Uterus (tissue), 3 donors: ENCODE measurements at regions not wholly inside any gene's neighbourhood (a gene's known extent, or its start where the extent isn't known, plus 50 kb on each side); places are given as distances from the start of the nearest gene placed in this dataset.

ENCODE experiments used
- DNase-seq, 2 donors: peaks; one replicate each; pipeline ENCODE4 v3.0.0-alpha.2; 2019 to 2020
- H3K27ac ChIP-seq, 2 donors: fragments of 200-600 bp; sonication (generic); 1 replicate in 1 of 2; 2 replicates in 1 of 2; pipeline ENCODE4 v1.5.1; 2016 to 2018
- H3K27me3 ChIP-seq, 2 donors: fragments of 200-600 bp; sonication (generic); one replicate each; pipeline ENCODE4 v1.5.1; 2018 to 2019; ENCODE audit warnings: control low read depth in 1 of 2
- H3K36me3 ChIP-seq, 2 donors: fragments of 200-600 bp; sonication (generic); one replicate each; pipeline ENCODE4 v1.5.1; 2019; ENCODE audit warnings: control low read depth in 1 of 2
- H3K4me1 ChIP-seq, 2 donors: fragments of 200-600 bp; sonication (generic); one replicate each; pipeline ENCODE4 v1.5.1; 2018 to 2019; ENCODE audit warnings: control low read depth in 1 of 2
- H3K4me3 ChIP-seq, 2 donors: fragments of 200-600 bp; sonication (generic); 1 replicate in 1 of 2; 2 replicates in 1 of 2; pipeline ENCODE4 v1.5.1; 2018 to 2019; ENCODE audit warnings: mild to moderate bottlenecking in 1 of 2
- H3K9me3 ChIP-seq, 2 donors: fragments of 200-600 bp; sonication (generic); one replicate each; pipeline ENCODE4 v1.5.1; 2019; ENCODE audit warnings: control low read depth in 1 of 2
- CTCF ChIP-seq, 4 experiments: fragments of 200-600 bp in 2 of 4; fragments of 450-650 bp in 2 of 4; sonication (generic) in 2 of 4; IDR thresholded peaks; one replicate each; pipeline ENCODE4 v1.5.1; 2016 to 2019; ENCODE audit warnings: antibody characterized with exemption in 4 of 4, mild to moderate bottlenecking in 2 of 4, moderate library complexity in 1 of 4
- POLR2A ChIP-seq, 2 donors: fragments of 450-650 bp; IDR thresholded peaks; one replicate each; pipeline ENCODE4 v1.6.1; 2016; ENCODE audit warnings: antibody characterized with exemption in 2 of 2, mild to moderate bottlenecking in 1 of 2, moderate library complexity in 1 of 2
- intact Hi-C: fragments of 100-400 bp; cut with DNase I; formaldehyde crosslinking; loops from one replicate; pipeline ENCODE4 v1.15.1; 2023; ENCODE audit warnings: low total_unique reads
- donor health status: DM: yes; HTN: yes; CAD: no.

GRCh38 chr9:135394699-135395645 is 84.6 kb upstream of the PPP1R26 start:
- no peak overlapping the region for H3K4me3 ChIP-seq
- intact Hi-C loops = no loop called here
- H3K4me1 ChIP-seq = no peaks in the 10 kb centered on the region
- H3K27me3 ChIP-seq = no peaks in the 10 kb centered on the region
- H3K9me3 ChIP-seq = no peaks in the 10 kb centered on the region
- DNase-seq = no peak
- TF ChIP-seq CTCF (IDR thresholded peaks at IDR 0.05) = no peak
- no peak for TF ChIP-seq POLR2A (IDR thresholded peaks at IDR 0.05)
- no peak overlapping the region for H3K27ac ChIP-seq
- H3K36me3 ChIP-seq = no peaks in the 10 kb centered on the region

GRCh38 chr9:135397142-135397541 is 82.4 kb upstream of the PPP1R26 start:
- H3K27ac ChIP-seq = no peak overlapping the region
- no peaks in the 10 kb centered on the region for H3K9me3 ChIP-seq
- no peaks in the 10 kb centered on the region for H3K4me1 ChIP-seq
- TF ChIP-seq POLR2A (IDR thresholded peaks at IDR 0.05) (no peak), CTCF (IDR thresholded peaks at IDR 0.05) (no peak)
- no peak for DNase-seq
- H3K36me3 ChIP-seq = no peaks in the 10 kb centered on the region
- H3K4me3 ChIP-seq = no peak overlapping the region
- no peaks in the 10 kb centered on the region for H3K27me3 ChIP-seq
- intact Hi-C loops = no loop called here

DNA sequence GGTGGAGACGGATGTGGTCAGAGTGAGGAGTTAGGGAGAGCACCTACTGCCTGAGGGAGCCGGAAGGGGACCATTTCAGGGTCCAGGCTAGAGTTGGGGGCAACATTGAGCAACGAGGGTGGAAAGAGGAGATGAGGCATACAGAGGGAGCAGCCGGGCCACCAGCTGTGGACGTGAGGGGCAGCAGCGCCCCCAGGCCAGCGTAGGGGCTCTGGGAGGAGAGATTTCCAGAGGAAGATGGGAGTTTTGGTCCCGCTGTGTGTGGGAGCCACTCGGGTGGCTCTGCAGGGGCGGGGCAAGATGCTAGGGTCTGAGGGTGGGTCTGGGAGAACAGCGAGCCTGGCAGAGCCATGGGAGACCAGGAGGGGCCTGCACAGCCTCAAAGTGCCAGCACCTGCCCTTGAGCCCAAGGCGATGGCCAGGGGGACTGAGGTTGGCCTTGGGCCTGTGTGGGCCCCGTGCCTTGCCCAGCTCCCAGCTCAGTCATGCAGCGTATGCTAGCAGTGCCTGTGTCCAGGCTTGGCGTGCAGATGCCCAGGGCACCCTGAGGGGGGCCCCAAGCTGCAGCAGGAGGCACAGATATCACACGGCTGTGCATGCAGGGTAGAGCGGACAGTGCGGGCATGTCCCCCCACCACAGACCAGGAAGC is 80.5 kb upstream of the PPP1R26 start:
- TF ChIP-seq POLR2A (IDR thresholded peaks at IDR 0.05) (no peak), CTCF (IDR thresholded peaks at IDR 0.05) (no peak)
- H3K27me3 ChIP-seq = no peaks in the 10 kb centered on the region
- H3K36me3 ChIP-seq = no peaks in the 10 kb centered on the region
- no peaks in the 10 kb centered on the region for H3K4me1 ChIP-seq
- no peaks in the 10 kb centered on the region for H3K9me3 ChIP-seq
- DNase-seq = no peak
- H3K4me3 ChIP-seq = no peak overlapping the region
- intact Hi-C loops = no loop called here
- no peak overlapping the region for H3K27ac ChIP-seq

DNA sequence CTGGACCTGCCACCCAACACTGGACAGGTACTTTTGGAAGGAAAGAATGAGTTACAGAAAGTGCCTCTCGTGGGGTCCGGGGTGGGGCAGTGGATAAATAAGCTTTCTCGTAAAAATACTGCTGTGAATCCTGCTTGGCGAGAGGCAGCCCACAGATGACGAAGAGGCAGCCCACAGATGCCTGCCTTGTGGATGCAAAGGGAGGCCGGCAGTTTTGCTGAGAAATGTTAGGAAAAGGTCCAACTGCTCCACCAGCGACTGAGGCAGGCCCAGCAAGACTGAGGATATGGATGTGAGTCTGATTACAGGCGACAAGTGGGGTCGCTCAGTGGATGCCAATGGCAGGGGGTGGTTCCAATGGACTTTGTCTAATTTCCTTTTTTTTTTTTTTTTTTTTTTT is 79.1 kb upstream of the PPP1R26 start:
- DNase-seq = no peak
- Histone ChIP-seq H3K4me3 (no peak overlapping the region), H3K27me3 (no peaks in the 10 kb centered on the region), H3K4me1 (no peaks in the 10 kb centered on the region), H3K9me3 (no peaks in the 10 kb centered on the region), H3K36me3 (no peaks in the 10 kb centered on the region), H3K27ac (no peak overlapping the region)
- TF ChIP-seq POLR2A (IDR thresholded peaks at IDR 0.05) (no peak), CTCF (IDR thresholded peaks at IDR 0.05) (no peak)
- intact Hi-C loops = no loop called here

- H3K27me3 ChIP-seq = no peaks in the 10 kb centered on the region
- H3K9me3 ChIP-seq = no peaks in the 10 kb centered on the region
- H3K4me1 ChIP-seq = no peaks in the 10 kb centered on the region
- H3K27ac ChIP-seq = no peak overlapping the region
- H3K4me3 ChIP-seq = no peak overlapping the region
- DNase-seq = no peak
- intact Hi-C loops = no loop called here
- TF ChIP-seq POLR2A (IDR thresholded peaks at IDR 0.05) (no peak), CTCF (IDR thresholded peaks at IDR 0.05) (no peak)
- H3K36me3 ChIP-seq = no peaks in the 10 kb centered on the region
These were observed 78.4 kb upstream of the PPP1R26 start for GRCh38 chr9:135401218-135401617.
